HPDE6-E6E7 (cell line): ENCODE measurements at regions not wholly inside any gene's neighbourhood (a gene's known extent, or its start where the extent isn't known, plus 50 kb on each side); places are given as distances from the start of the nearest gene placed in this dataset.

Experiments
- DNase-seq: peaks from one replicate; pipeline ENCODE4 v3.0.0; 2011; ENCODE audit warnings: missing footprints; ENCODE audit errors: extremely low spot score

DNA sequence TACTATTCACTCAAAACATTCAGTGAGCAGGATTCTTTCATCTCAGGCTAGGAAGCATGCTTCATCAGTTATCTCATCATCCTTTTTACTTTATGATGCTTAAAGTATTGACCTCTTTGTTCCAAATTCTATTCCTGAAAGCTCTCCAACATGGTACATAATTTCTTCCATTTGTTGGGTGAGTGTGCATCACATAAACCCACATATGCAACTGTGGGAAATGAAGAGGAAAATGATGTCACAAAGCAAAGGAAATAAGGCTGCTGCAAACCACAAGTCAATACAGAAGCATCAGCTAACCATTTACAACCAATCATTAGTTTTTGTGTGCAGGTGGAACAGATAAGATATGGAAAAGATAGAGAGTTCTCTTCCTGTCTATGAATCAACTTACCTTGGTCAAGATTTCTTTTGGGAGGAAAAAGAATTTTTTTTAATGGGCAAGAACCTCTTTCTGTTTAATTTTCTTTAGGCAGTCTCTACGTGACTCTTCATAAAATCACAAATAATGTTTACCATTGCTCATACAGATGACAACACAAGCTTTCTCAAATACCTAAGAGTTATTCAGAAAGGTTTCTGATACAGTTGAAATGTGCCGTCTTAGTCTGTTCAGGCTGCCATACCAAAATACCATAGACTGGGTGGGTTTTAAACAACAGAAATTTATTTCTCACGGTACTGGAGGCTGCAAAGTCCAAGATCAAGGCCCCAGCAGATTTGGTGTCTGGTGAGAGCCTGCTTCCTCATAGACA, 259.9 kb downstream of the ADGRG6 start:
- DNase-seq, result no peak

GRCh38 chr6:142562865-142563264, 261.1 kb downstream of the ADGRG6 start:
- no peak for DNase-seq

DNA sequence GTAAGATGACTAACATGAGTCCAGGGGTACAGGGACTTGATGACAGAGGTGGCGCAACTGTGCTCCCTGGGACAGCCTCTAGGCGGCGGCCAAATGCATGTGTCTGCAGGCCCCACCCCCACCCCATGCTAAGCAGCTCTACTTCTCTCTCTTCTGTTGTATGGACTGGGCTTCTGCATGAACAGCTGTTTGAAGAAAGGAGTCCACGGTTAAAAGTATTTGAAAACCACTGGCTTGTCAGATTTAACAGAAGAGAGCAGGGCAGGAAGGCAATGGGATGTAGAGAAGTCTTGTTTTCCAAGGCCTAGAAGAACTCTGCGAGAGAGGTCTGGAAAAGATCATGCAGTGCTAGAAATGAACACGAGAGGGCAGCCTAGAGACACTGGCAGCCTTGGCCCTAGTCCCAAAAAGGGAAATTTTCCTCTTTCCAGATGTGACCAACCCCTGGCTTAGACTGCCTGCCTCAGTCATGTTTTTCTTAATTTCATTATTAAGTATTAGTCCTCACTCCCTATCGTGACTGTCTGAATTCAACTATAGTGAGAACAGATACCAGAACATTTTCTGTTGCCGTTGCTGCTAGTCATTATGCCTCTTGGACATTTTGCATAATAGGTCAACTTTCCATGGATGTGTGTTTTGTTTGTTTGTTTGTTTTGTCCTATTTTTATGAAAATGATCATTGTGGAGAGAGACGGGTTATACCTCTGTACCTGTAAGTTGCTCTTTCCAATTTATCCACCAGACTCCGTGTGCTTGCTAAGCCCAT, 265.0 kb downstream of the ADGRG6 start:
- DNase-seq, result peak; percentile 47

DNA sequence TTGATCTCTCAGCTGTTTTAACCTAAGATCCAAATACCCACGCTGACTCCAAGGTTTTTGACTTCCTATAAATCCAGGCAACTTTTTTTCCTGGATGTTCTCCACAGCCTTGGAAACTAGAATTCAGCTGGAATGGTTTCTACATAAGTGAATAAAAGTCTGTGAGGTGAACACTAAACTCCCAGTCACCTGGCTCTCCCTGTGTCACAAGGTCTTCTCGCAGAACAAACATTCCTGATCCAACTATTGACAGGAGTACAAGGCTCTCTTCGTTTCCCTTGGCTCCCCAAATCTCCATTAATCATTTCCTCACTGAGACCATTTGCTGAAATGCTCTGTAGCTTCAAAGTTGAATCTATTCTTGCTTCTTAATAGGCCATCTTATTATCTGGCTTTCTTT, 265.7 kb downstream of the ADGRG6 start:
- no peak for DNase-seq

DNA sequence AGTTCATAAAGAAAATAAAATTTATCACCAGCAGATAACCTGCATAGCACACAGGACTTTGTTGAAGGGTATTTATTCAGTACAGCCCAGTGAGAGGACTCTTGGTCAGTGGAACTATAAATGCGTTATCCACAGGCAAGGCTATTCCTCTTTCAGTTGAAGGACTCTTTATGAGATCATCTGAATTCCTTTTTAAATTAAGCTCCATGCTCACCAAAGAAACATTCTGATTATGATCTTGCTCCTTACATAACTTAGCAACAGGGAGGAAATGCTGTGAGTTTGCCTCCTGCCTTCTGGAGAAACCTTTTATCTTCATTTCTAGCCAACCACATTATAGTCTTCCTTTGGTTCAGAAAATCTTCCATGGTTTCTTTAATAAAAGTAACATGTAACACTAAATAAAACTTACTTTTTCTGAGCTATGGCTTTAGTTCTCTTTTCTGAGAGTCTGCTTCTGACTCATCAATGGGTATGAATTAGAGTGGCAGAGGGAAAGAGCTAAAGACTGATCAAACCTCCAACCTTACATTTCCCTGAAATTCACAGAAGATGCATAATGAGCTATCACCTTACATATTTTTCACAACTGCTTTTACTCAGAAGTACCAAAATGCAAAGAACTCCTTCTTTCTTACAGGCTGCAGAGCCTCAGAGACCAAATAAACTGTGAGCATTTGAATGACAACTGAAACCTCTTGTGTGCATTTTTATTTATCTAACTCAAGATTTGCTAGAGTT, 267.2 kb downstream of the ADGRG6 start:
- no peak for DNase-seq

DNA sequence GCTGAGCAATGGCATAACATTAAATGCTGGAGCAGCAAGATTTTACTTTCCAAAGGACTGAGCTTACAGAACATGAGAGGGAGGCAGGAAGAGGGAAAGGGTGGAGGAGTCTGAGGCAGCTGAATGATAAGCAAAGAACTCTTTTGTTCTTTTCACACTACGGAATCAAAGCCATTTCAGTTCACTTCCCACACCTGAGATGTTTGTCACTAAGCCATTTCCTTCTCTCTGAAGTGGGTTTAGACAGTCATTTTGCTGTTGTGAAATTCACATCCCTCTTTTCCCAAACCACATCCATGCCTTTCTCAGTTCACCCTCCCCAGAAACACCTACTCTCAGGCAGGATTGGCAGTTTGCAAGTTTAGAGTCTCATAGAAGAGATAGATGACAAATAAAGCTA, 267.9 kb downstream of the ADGRG6 start:
- DNase-seq, result no peak

DNA sequence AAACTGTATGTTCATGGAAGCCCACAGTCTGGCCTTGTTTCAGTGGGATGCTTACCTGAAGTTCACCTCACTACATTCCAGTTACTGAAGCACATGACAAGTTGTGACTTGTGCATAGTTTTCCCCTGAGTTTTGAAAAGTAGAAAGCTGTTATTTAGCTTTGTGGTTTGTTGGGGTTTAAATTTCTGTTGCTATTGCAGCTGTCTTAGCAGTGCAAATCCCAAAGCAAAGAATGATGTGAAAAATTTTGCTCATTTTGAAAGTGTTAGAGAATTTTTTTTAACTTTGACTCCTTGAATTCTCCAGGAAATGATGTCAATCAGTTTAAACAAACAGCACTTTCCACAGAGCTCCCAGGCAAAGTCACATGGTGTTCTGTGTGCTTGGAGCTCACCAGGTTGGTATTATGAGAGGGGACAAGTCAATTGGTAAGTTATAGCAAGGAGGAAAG, 268.4 kb downstream of the ADGRG6 start:
- DNase-seq, result peak; percentile 44

GRCh38 chr6:142592876-142593275, 291.1 kb downstream of the ADGRG6 start:
- no peak for DNase-seq

- DNase-seq, result no peak
Measured at GRCh38 chr6:142597836-142598235, 296.0 kb downstream of the ADGRG6 start.

GRCh38 chr6:142601427-142601826, 299.6 kb downstream of the ADGRG6 start:
- DNase-seq, result no peak

GRCh38 chr6:142602972-142603371, 301.2 kb downstream of the ADGRG6 start:
- DNase-seq, result no peak

- peak; percentile 12 for DNase-seq
Measured at GRCh38 chr6:142605922-142606485, 304.2 kb downstream of the ADGRG6 start.

- no peak for DNase-seq
Measured at GRCh38 chr6:142612956-142613355, 311.1 kb downstream of the ADGRG6 start.

- peak; percentile 8 for DNase-seq
Measured at GRCh38 chr6:142613981-142614380, 312.2 kb downstream of the ADGRG6 start.

DNA sequence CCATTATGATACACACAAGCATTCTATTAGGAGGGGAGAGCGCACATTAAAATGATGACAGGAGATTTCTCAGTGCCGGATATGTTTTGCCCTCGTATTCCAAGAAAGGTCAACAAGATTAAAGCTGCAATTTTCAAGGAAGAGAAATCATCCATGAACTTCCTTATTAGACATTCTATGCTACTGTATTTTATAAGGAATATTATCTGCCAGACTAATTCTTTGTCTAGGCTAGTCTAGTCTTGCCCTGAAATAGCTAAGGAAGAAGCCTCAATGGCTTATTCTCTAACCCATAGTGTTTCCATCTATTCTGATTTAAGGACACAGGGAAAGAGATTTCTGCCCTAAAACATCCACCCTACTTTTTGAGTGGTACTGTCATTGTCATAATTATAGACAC, 315.4 kb downstream of the ADGRG6 start:
- peak; percentile 11 for DNase-seq

DNA sequence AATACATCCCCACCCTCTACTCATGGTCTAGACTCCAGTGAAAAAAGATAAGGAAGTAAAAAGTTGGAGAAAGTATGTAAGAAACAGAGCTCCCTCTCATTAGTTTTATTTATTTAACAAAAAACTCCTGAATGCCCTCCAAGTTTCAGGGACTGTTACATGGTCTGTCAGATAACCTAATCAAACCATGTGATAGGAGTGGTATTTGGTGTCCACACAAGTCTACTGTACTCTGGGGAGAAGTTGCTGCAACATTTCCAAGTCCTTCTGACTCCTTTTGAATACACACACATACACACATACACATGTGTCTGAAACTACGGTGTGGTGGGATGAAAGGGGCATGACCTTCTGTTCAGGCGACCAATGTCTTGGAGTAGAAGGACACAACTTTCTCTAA, 320.0 kb downstream of the ADGRG6 start:
- DNase-seq, result no peak

DNA sequence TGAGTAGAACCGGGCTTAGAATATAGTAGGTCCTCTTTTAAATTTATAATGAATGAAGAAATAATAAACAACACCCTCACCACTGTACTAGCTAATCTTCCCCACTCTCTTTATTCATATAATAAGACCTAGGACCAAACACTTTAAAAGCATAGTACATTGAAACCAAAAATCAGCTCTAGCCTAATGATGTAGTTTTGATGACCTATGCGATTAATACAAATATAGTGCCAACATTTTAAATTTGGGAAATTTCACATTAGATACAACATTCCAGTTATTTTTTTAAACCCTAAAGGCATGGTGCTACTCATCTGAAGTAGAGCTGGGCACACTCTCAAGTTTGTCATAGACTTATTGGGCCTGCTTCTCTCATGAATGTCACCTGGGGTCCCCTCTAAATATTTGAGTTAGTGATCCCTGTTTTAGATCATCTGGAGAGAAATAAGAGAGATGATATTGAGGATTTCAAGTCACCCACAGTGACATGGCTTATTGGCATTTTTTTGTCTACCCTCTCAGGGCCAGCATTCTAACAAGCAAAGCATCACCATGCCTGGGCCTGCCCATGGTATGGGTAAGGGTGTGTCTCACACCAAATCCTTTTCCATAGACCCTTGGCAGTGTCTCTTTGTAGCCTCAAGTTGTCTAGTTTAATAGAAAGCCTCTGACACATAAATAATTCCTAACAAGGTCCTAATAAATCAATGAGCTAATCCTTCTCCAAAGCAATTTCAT, 319.8 kb downstream of the HIVEP2 start:
- no peak for DNase-seq

- DNase-seq, result no peak
Measured at GRCh38 chr6:142627474-142627873, 317.5 kb downstream of the HIVEP2 start.

DNA sequence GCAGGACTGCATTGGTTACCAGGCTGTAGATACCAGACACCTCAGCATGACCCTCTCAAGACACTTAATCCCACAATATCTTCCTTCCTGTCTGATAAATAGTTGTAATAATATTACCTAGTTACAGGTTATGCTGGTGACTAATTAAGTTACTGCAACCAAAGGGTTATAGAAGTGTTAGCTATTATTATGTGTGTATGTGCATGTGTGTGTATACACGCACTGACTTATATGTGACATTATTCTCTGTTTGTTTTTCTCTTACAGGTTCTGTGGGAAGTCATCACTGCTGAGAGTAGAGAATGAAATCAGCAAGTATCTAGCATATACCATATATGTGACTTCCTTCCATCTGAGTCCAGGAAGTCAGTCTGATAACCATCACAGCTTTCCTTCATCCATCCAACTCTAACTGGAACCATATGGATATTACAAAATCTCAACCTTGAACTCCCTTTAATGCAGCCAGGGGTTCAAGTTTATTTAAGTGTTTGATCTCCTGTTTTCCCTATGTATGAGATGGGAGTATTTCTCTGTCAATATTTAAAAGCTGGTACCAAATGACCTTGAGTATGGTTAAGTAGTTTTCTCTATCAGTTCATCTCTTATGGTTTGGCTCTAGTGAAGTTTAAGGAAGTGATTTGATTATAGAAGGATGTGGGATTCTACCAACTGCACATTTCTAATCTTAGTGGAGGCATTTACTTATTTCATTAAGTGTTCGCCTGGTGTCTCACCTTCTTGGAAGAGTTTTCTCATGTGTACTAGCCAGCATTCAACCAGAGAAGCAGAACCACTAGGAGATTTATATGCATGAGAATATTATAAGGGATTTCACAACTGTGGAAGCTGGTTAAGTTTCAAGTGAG, 313.2 kb downstream of the HIVEP2 start:
- no peak for DNase-seq

GRCh38 chr6:142633317-142633716, 311.7 kb downstream of the HIVEP2 start:
- DNase-seq, result no peak
